ENCODE measurements at regions not wholly inside any gene's neighbourhood (a gene's known extent, or its start where the extent isn't known, plus 50 kb on each side); places are given as distances from the start of the nearest gene placed in this dataset.
"Not testable (repeated sequence)": the region's sequence is repeated elsewhere in the genome, so short reads cannot be mapped to it uniquely, and the experiment has no call there.

- DNase-seq (ENCODE audit: low spot score) = not testable (repeated sequence)
Measured at GRCh38 chr16:29130131-29130711, 145.4 kb downstream of the LAT start.

- not testable (repeated sequence) for DNase-seq (ENCODE audit: low spot score)
Measured at GRCh38 chr16:29129458-29130038, 144.7 kb downstream of the LAT start.

- DNase-seq (ENCODE audit: low spot score) = not testable (repeated sequence)
Measured at GRCh38 chr16:29128732-29129457, 144.0 kb downstream of the LAT start.

GRCh38 chr16:29127806-29128420, 143.1 kb downstream of the LAT start:
- DNase-seq (ENCODE audit: low spot score) = not testable (repeated sequence)

DNA sequence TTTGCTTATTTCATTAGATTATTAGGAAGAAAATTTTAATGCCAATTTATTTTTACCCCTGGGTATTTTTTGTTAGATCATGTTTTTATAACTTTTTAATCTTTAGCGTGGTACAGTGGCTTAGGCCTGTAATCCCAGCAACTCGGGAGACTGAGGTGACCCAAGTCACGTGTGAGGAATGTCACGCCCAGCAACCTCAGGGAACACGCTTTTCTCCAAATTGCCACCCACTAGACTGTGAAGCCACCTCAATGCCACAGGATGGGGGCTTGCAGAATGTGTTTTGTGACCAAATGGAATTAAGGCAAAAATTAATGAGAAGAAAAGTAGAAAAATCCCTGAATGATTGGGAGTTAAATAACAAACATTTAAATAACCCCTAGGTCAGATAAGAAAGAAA, 141.8 kb downstream of the LAT start:
- no peak for DNase-seq (ENCODE audit: low spot score)

DNA sequence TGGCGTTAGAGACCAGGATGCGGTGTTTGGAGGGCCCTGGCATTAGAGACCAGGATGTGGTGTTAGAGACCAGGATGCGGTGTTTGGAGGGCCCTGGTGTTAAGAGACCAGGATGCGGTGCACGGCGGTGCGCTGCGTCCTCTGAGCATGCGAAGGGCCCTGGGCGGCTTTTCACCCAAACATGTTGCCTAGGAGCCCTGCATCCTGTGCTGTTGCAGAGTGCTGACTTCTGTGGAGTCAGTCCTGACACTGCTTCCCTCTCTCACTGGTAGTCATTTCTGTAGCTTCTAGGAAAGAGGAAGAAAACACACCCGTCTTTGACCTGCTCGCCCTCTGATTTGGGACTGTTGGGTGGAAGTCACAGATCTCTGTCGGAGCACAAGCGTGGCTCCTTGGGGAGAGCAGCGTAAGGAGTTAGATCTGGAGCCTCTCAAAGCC, 141.2 kb downstream of the LAT start:
- no peak for DNase-seq (ENCODE audit: low spot score)

- DNase-seq (ENCODE audit: low spot score) = no peak
Measured at GRCh38 chr16:29124828-29125227, 140.0 kb downstream of the LAT start.

GRCh38 chr16:29124162-29124561, 139.3 kb downstream of the LAT start:
- not testable (repeated sequence) for DNase-seq (ENCODE audit: low spot score)

DNA sequence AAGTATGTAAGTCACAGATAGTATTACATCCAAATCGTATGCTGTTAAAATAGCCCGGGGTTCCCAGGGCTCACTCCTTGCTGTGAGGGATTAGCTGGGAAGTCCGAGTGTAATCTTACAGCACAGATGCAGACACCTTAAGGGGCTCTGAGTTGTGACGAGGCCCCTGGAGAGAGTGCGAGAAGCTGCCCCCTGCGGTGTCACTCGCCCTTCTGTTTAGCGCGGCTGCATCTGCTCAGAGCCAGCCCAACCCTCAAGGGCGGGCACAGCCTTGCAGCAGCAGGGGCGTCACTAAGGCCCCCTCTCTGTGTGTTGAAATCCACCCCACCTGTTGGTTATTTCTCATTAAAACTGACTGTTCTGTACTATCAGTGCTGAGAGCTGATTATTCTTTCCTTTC, 135.8 kb downstream of the LAT start:
- DNase-seq (ENCODE audit: low spot score) = not testable (repeated sequence)

DNA sequence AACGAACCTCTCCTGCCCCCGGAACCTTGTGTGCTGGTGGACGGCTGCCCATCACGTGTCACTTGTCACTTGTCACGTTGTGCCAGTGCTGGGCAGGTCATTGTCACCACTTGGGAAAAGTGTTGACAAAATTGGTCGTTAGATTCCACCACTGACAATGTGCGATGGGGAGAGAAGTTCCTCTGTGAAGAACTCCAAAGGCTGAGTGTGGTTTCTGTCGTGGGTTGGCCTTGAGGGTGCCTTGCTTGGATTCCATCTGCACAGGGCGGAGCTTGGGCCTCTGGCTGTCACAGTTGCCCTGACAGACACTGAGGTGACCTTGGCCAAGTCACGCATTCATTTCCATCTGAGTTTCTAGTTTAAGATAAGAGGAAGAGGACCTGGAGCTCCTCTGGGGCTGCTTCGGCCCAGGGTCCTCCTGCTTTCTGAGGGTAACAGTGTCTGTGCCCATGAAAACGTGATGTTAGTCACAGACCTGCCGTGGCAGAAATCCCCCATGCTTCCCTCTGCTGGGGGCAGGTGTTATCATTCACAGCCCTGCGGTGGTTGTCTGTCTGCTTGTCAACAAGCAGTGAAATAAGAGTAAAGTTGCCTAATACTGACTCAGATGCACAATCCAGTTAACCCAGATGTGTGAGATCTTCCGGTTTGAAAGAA, 133.6 kb downstream of the LAT start:
- DNase-seq (ENCODE audit: low spot score) = not testable (repeated sequence)

DNA sequence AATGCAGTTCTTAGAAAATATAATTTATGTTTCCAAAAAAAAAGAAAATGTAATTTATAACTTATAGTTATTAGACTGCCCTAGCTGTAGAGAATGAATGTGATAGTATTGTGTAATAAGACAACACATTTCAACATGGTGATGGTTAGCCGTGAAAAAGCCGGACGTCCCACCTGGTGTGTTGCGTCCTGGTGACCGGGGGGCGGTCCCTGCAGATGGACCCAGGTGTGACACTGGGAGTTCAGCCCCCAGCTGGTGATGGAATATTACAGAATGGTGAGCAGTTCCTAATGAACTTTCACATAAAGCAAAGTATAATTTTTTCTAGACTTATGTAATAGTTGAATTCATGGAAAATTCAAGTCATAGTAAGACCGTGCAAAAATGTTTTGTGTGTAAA, 132.8 kb downstream of the LAT start:
- DNase-seq (ENCODE audit: low spot score) = no peak

- DNase-seq (ENCODE audit: low spot score) = no peak
Measured at GRCh38 chr16:29116980-29117379, 132.1 kb downstream of the LAT start.

DNA sequence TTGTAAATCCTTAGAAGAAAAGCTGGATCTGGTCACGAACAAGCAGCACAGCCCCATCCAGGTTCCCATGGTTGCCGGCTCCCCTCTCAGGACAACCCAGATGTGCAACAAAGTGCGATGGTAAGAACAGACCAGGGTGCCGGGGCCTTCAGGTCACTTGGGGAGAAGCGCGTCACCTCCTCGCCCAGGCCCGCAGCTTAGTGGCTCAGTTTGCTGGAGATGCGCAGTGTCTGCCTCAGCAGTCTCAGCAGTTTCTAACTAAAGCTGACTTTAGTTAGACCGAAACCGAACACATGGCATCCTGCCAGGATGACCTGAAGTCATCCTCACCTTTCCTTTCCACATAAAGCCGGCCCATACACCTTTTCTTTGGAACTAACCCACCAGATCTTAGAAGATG, 131.4 kb downstream of the LAT start:
- not testable (repeated sequence) for DNase-seq (ENCODE audit: low spot score)

GRCh38 chr16:29115802-29116141, 130.9 kb downstream of the LAT start:
- not testable (repeated sequence) for DNase-seq (ENCODE audit: low spot score)

DNA sequence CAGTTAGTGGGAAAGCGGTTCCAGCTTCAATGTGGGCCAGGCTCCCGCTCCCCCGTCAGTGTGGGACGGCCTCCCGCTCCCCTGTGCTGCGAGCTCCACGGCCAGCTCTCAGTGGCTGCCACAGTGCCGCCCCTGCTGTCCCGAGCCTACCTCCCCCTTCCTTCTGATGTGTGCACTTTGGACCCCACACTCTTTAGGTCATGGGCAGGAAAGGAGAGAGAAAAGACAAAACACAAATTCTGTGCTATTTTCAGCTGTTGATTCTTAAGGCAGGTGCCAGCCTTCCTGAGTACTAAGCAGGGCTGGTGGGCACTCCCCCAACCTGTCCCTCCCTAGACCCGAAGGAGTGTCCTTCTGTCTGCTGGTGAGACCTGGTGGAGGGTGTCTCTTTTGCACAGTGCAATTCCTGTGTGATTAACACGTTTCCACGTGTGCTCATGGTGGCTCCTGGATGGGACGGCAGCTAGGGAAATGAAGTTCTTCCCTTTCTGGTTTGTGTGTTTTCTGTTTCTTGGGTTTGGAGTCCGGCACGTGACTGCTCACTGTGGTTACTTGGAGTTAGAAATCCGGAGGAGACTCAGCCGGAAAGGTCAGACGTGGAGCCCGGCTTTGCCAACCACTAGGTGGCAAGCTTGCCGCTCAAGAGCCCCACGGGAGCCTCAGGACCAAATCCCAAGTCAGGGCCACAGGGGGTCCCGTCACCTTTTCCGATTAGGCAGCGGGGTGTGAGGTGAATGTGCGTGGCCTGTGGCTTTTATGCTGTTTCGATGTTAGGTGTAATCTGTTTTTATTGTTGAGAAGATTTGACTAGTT, 130.3 kb downstream of the LAT start:
- DNase-seq (ENCODE audit: low spot score) = not testable (repeated sequence)

GRCh38 chr16:29114574-29114973, 129.7 kb downstream of the LAT start:
- no peak for DNase-seq (ENCODE audit: low spot score)

- DNase-seq (ENCODE audit: low spot score) = not testable (repeated sequence)
Measured at GRCh38 chr16:29113446-29113845, 128.6 kb downstream of the LAT start.

DNA sequence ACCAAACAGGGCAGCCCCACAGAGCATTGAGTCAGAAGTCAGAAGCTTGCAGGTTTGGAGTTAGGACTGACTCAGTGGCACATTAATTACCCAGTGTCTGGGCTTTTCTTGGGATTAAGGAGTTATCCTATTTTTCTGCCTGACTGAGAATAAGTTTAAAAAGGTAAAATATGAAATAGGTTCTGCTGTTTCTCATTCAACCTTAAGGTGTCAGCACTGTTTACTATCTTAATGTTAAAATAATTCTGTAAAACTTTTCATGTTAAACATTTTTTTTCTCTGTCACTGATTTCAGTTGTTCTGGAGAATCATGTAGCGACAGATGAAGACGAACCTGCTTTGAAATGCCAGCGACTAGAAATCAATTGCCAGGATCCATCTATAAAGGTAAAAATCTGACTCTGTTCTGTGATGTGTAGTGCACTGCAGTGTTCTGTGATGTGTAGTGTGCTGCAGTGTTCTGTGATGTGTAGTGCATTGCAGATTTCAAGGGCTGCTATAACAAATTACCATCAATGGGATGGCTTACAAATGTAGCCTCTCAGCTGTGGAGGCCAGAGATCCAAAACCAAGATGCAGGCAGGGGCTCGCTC, 128.0 kb downstream of the LAT start:
- no peak for DNase-seq (ENCODE audit: low spot score)

- DNase-seq (ENCODE audit: low spot score) = not testable (repeated sequence)
Measured at GRCh38 chr16:29111901-29112680, 127.2 kb downstream of the LAT start.

DNA sequence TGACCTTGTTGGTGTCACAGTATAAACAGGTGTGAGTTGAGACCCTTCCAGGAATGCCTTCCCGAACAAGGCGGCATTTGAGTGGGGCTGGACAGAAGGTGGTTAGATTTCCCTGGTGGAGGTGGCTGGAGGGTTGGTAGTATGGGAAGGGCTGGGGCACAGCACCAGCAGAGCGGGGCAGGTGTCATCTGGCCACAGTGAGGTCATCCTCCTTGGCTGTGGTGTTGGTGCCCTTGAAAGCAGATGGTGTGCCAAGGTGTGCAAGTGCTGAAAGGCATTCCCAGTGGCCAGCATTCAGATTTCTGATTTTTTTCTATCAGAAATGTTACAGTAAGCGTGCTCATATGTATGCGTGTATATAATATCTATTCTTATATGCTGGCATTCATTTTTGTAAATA, 126.6 kb downstream of the LAT start:
- DNase-seq (ENCODE audit: low spot score) = no peak
